HG03342 (cell line): ENCODE measurements at regions not wholly inside any gene's neighbourhood (a gene's known extent, or its start where the extent isn't known, plus 50 kb on each side); places are given as distances from the start of the nearest gene placed in this dataset.

Experiments
- ATAC-seq: cut with Tn5 transposase; IDR thresholded peaks from one replicate; pipeline ENCODE4 v1.9.1; 2021; ENCODE audit warnings: mild to moderate bottlenecking, moderate library complexity; ENCODE audit not compliant: unreplicated experiment

DNA sequence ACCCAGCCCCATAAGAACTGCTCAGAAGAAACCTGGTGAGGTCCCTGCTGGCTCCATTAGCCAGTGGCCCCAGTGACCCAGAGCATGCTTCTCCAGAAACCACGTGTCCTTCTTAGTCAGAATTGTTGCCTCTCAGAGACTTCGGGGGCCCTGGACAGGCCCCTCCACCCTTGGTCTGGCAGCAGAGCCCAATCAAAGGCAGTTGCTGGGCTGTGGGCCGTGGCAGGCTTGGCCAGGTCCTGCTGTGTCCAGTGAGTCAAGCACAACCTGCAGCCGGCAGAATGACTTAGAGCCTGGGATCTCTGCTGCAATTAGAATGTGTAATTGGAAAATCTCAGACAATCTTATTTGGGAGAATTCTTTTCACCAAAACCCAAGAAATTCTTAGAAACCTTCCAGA, 502.0 kb upstream of the KLF4 start:
- no peak for ATAC-seq

GRCh38 chr9:107989544-107989943, 500.0 kb upstream of the KLF4 start:
- ATAC-seq: no peak

GRCh38 chr9:107989099-107989498, 499.5 kb upstream of the KLF4 start:
- no peak for ATAC-seq

DNA sequence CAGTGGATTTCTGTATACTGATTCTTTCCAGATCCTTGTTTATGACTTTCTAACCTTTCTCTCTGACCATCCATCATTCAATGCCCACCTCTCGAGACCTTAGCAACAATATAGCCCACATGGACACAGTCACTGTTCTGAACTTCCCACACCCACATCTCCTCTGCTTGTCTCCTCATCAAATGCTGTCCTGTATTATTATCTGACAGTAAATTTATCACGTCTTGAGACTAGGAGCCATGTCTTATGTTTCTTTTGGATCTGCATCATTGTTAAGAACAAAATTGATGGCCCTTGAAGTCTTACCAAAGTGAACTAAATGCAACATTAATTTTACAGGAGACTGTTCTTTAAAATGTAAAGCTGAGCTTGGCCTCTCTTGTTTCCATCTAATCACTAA, 495.4 kb upstream of the KLF4 start:
- no peak for ATAC-seq

GRCh38 chr9:107983762-107984161, 494.2 kb upstream of the KLF4 start:
- no peak for ATAC-seq

- no peak for ATAC-seq
Measured at GRCh38 chr9:107983181-107983603, 493.6 kb upstream of the KLF4 start.

DNA sequence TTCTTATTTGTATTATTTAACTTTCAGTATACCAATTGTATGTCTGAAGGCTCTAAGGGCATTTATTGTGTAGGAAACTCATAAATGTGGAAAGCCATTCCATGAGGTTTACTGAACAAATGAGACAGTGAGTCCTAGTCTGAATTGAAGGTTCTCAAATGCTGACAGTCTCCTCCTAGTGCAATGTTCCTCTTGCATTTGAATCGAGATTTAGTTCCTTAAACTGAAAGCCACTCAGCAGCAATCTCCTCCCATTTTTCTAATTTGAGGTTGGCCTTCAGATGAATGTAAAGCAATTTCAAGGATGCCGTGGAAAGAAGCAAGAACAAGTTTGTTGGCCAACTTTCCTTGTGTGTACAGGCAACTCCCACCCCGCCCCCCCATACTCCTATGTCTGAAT, 493.2 kb upstream of the KLF4 start:
- no peak for ATAC-seq

DNA sequence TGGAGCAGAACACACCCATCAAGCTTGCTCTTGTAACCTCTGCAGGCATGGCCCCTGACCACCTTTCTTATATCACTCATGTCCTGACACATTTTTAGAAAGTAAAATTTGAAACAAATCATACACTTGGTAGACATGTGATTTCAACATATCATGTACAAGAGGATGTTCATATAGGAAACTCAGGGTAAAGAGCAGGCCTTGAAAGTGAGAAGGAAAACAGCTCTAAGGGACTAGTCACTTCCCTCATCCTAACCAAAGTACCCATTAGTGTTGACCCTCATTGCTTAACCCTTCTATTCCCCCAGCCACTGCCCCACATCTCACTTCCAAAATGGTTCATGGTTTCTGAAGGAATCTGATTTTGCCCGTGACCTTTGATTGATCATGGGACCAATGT, 492.4 kb upstream of the KLF4 start:
- no peak for ATAC-seq

GRCh38 chr9:107980984-107981383, 491.4 kb upstream of the KLF4 start:
- no peak for ATAC-seq

- no peak for ATAC-seq
Measured at GRCh38 chr9:107976767-107977166, 487.2 kb upstream of the KLF4 start.

DNA sequence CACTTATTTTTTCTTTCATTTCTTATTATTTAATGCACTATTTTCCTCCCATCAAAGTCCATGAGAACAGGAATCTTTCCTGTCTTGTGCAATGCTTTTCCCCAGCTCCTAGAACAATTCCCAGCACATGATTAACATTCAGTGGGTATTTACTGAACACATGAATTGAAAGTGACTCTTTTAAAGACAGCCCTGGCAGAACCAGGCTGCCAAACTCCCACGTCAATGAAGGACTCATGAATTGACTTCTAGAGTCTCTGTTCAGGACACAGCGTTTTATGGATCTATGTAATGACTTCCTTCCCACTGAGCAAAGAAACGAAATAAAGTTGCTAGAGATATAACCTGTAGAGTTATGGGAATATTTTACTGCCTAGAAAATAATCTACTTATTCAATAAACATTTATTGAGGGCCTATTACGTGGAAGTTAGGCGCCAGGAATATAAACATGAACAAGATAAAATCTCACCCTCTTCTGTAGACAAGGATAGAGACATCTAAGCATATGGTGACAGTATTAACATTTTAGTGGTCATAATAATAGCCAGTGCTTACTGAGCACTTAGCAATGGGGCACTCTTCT, 485.9 kb upstream of the KLF4 start:
- ATAC-seq: no peak

- no peak for ATAC-seq
Measured at GRCh38 chr9:107973451-107973850, 483.9 kb upstream of the KLF4 start.

GRCh38 chr9:107972346-107972745, 482.8 kb upstream of the KLF4 start:
- no peak for ATAC-seq

- ATAC-seq: no peak
Measured at GRCh38 chr9:107971241-107971640, 481.7 kb upstream of the KLF4 start.

DNA sequence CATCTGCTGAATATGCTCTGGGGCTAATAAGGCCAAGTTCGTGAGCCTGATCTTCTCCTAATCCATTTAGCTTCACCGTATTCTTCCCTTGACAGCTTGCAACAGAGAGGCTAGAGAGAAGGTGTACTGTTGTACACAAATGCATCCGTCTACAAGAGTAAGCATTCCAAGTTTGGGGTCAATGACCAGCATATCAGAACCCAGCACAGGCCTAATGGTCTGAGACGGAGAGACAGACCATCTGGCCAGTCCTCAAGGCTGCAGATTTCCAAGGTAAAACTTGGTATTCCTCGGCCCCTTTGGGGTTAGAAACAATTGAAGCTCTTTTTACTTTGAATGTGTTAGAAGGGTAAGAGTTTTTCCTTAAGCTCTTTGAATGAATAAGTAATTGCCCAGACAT, 481.2 kb upstream of the KLF4 start:
- no peak for ATAC-seq

- ATAC-seq: no peak
Measured at GRCh38 chr9:107969727-107970126, 480.2 kb upstream of the KLF4 start.

GRCh38 chr9:107969141-107969540, 479.6 kb upstream of the KLF4 start:
- no peak for ATAC-seq

DNA sequence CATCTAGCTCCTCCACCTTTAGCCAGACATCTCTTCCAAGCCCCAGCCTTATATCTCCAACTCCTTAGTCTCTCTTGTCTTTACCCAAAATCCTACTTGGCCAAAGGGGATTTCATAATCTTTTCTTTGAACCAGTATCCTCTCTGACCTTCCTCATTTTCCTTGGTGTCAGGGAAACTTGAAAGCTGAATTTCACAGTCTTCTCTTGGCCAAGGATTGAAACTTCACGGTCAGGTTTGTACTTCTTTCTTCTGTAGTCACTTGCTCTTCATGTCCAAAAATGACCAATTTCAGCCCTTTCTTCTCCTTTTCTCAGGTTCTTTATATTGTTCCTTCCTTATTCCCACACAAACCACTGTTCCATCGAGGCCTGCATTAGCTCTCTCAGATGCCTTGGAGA, 473.7 kb upstream of the KLF4 start:
- ATAC-seq: no peak

- no peak for ATAC-seq
Measured at GRCh38 chr9:107960916-107961315, 471.3 kb upstream of the KLF4 start.

- ATAC-seq: no peak
Measured at GRCh38 chr9:107954312-107954711, 464.7 kb upstream of the KLF4 start.

DNA sequence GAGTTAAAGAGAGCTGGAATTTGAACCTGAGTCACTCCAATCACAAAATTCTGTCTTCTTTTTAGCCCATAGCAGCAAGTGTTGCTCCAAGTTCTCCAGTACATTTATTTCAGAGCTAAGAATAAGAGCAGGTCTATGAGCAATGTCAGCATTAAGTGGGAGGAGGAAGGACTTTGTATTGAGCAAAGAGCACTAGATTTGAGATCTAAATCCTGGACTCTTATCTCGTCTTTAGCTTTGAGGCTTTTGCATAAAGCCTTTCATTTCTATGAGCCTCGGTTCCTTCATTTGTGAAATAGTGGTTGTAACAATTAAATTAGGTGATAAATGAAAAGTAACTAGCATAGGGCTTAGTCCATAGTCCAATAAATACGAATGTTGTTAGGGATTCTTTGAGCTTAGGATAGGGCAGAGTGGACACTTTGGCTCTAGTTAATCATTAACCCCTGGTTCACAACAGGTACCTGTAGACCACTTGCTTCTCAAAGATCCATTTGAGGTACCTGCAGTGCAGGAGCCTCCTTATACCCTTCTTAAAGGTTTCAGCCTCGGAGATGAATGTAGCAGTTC, 464.1 kb upstream of the KLF4 start:
- ATAC-seq: no peak

- no peak for ATAC-seq
Measured at GRCh38 chr9:107952773-107953172, 463.2 kb upstream of the KLF4 start.

- ATAC-seq: no peak
Measured at GRCh38 chr9:107951511-107951910, 461.9 kb upstream of the KLF4 start.
